Raji (cell line): ENCODE measurements at regions not wholly inside any gene's neighbourhood (a gene's known extent, or its start where the extent isn't known, plus 50 kb on each side); places are given as distances from the start of the nearest gene placed in this dataset.

Experiments
- POLR2A ChIP-seq: IDR thresholded peaks from 2 replicates; pipeline ENCODE4 v1.6.1; 2011; ENCODE audit warnings: low read depth, low read length, control low read depth; ENCODE audit not compliant: insufficient read depth

DNA sequence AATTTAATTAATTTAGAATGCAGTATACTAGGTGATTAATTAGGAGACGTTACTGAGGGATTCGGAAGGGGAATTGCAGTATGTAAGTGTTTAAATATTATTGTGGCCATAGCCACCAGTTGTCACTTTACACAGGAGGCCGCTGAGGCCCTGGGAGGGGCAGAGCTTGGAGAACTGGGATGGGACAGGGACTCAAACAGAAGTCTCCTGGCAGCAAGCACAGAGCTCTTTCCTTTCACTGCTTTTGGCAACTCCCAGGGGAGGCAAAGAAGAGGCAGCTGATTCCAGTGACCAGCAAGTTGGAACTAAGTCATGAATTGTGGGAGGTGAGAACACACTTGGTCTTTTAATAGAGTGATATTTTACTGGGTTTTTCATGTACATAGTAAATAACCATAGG, 248.6 kb downstream of the RPLP1 start:
- TF ChIP-seq POLR2A = no peak

DNA sequence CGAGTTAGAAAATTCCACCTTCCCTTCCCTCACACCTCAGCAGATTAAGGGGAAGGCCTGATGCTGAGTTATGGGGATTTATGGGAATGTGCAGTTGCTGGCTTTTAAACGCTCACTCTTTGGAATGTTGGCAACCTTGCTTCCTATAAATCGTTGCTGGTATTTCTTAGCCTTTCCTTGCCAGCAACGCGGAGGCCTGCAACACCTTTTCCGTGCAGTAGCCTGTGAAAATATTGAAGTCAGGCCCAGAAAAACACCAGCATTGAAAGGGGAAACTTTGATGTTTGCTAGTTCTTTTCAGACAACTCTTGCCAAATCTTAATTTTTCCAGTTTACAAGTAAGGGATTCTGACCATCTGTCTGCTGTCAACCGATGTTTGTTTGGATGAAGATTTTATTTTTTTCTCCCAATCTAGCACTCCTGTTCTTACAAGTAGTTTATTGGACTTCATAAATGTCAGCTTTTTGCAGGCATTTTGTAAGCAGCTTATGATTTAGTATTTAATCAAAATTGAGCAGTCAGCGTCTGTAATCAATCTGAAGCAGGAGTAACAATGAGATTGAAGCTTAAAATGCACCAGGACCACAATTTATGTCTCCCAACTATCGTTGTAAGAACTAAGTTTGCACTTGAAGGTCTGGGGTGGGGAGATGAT, 251.0 kb downstream of the RPLP1 start:
- no peak for TF ChIP-seq POLR2A

- no peak for TF ChIP-seq POLR2A
Observed at GRCh38 chr15:69704229-69704628, 251.6 kb downstream of the RPLP1 start.

- TF ChIP-seq POLR2A = no peak
Observed at GRCh38 chr15:69704700-69705099, 252.1 kb downstream of the RPLP1 start.

- TF ChIP-seq POLR2A = no peak
Observed at GRCh38 chr15:69706353-69707097, 253.9 kb downstream of the RPLP1 start.

DNA sequence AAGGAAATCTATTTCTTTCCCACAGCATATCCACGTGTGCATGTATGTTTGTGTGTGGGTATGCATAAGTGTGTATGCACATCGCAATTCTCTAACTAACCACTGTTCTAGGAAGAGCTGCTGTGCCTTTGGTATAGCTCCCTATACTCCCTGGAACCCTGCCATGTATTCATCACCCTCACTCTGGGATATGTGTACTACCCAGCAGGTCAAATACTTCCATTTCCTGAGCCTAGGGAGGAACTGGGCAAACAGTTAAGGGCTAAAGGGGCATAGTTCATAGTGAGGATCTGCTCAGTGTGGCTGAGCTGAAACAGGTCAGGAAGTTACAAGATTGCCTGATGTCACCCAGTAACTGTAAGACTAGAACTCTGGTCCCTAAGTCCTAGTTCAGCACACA, 260.4 kb downstream of the RPLP1 start:
- TF ChIP-seq POLR2A = no peak

DNA sequence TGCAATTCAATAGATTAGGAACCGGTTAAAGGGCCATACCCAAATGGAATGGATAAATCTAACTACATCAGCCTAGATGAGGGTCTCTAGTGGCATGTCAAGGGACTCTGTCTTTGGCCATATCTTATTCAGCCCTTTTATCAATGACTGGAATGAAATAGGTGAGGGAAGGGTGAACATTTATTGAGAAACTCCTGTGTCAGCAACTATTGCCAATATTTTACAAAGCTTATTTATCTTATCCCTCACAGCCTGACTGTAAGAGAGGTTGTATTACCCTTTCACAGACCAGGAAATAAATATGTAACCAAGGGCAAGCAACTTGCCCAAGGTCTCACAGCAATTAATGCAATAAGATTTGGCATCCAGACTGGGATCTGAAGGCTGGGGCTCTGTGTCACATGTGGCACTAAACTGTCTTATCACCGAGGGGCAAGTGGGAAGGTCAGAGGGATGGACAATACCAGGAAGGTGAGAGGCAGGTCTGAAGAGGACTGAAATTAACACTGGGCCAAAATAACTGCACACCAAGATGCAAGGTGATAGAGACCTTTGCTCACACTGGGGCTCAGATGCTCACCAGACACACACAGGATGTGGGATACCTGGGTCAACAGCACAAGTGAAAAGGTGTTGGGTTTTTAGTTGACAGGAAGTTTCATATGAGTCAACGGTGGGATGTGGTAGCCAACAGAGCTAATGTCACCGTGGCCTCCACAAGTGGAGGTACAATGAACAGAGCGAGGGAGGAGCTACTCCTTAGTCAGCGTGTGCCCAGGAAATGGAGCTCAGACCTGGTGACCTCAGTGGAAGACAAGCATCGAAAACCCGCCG, 261.3 kb downstream of the RPLP1 start:
- TF ChIP-seq POLR2A = no peak

DNA sequence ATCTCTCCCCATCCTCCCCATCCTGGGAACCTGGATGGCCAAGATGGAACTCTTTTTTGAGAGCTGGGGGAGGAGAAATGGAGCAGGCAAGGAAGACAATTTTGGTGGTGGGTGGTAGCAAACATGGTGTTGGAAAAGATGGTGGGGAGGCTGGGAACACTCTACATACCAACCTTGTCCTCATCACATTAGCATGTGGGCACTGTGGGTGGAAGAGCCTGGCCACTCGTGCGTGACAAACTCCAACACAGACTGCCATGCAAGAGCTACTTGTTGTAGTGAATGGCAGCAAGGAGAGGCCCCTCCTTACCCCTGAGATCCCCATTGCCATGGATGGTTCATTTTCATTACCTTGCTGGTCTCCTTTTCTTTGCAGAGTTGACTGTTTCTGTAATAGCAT, 262.6 kb downstream of the RPLP1 start:
- no peak for TF ChIP-seq POLR2A

DNA sequence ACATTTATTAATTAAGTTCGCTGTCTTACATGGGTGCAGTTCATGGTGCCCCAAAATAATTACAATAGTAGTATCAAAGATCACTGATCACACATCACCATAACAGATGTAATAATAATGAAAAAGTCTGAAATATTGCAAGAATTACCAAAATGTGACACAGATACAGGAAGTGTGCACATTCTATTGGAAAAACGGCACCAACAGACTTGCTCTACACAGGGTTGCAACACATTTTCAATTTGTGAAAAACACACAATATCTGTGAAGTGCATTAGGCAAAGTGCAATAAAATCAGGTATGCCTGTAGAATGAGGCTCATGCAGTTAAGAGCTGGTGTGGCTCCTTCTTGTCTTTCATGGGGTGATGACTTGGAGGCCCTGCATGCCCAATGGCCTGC, 265.8 kb downstream of the RPLP1 start:
- no peak for TF ChIP-seq POLR2A

DNA sequence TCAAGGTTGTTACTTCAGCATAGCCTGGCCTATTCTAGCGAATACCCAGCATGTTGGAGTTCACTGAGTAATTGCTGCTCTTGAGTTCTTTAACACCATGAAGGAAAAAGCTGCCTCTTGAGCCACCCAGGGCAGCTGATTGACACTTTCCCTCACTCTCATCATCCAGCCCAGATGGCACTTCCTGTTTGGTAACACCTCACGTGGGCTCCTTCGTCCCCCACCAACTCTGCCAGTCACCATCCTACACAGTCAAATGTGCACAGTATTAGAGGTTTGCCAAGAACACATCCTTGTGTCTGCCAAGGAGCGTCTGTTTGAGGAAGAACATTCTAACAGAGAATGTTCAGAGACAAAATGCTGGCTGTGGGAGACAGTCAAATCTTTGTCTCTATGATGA, 266.3 kb downstream of the RPLP1 start:
- TF ChIP-seq POLR2A = no peak

- no peak for TF ChIP-seq POLR2A
Observed at GRCh38 chr15:69719527-69720240, 267.1 kb downstream of the RPLP1 start.

DNA sequence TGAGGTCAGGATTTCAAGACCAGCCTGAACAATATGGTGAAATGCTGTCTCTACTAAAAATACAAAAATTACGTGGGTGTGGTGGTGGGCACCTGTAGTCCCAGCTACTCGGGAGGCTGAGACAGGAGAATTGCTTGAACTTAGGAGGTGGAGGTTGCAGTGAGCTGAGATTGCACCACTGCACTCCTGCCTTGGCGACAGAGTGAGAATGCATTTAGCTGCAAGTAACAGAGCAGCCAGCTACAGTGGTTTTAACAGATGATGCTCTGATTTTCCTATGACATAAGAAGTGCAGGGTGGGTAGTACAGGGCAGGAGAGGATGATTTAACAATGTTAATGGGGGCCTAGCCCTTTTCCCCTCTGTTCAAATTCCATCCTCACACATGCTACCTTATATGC, 267.9 kb downstream of the RPLP1 start:
- no peak for TF ChIP-seq POLR2A

GRCh38 chr15:69722924-69723323, 270.3 kb downstream of the RPLP1 start:
- TF ChIP-seq POLR2A = no peak

- TF ChIP-seq POLR2A = no peak
Observed at GRCh38 chr15:69723404-69724096, 270.9 kb downstream of the RPLP1 start.

- no peak for TF ChIP-seq POLR2A
Observed at GRCh38 chr15:69724333-69724732, 271.7 kb downstream of the RPLP1 start.
